ENCODE measurements at regions not wholly inside any gene's neighbourhood (a gene's known extent, or its start where the extent isn't known, plus 50 kb on each side); places are given as distances from the start of the nearest gene placed in this dataset.

GRCh38 chr6:134117409-134117808, 65.0 kb upstream of the SLC2A12 start:
- no peak for DNase-seq

DNA sequence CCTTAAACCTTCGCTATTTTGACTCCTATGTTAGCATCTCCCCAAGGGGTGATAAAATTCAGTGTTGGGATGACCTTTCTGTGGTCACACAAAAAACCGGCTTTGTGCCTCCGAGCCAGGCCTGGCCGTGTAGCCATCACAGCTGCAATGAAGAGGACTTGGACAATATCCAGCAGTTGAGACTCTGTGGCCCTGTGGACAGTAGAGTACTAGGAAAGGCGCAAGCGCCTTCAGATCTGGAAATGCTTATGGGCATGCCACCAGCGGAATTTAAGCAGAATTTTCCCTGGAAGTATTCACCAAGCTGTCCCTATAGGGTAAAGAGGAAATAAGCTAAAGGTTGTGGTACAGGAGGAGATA, 63.3 kb upstream of the SLC2A12 start:
- no peak for DNase-seq

DNA sequence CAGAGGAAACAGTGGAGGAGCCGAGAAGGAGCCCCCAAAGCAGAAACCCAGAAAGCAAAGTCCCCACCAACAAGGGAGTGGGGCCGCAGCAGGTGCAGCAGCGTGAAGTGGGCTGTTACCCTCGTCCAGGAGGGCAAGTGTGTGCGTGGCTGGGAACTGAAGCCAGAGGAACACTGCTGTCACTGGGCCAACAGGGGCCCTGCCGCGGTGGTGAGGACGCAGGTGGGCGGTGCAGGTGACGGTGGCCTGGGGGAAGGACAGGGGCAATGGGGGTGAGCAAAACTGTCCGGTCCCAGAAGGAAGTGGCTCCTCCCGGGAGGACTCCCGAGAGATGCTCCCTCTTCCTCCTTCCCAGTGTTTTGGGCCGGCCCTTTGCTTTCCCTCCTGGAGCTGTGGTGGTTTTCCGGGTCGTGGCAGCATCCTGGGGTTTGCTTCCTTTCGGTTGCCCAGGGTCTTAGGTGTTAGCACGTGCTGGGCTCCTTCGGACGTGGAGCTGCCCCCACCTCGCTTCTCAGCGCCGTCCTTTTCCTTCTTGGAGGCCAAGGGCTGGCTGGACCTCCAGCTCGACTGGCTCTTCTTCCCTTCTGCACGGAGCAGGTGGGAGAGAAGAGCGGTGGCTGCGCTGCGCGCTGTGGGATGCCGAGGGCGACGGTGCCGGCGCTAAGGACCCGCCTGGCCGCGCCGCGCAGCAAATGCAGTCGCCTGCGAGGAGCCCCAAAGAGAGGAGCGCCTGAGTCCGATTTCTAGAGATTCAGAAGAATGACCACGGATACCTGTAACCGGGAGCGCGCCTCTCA, 62.7 kb upstream of the SLC2A12 start:
- no peak for DNase-seq

- no peak for DNase-seq
These were observed 62.1 kb upstream of the SLC2A12 start for GRCh38 chr6:134114489-134114888.

- DNase-seq, result no peak
These were observed 59.3 kb upstream of the SLC2A12 start for GRCh38 chr6:134111726-134112125.

DNA sequence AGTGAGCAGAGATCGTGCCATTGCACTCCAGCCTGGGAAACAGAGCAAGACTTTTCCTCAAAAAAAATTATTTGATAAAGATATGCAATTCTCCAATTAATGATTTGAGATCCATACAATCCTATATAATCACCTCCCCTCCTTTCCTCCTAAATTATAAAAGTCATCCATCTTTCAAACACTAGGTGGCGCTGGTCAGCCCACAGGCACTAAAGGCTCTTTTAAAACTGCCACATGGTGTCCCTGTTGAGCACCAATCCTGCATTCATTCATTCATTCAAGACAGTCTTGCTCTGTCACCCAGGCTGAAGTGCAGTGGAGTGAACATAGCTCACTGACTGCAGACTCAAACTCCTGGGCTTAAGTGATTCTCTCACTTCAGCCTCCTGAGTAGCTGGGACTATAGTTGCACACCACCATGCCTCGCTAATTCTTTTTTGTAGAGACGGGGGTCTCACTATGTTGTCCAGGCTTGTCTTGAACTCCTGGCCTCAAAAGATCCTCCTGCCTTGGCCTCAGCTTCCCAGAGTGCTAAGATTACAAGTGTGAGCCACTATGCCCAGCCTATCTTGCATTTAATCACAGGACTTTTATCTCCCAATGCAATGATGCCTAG, 58.7 kb upstream of the SLC2A12 start:
- peak; percentile 48 for DNase-seq

DNA sequence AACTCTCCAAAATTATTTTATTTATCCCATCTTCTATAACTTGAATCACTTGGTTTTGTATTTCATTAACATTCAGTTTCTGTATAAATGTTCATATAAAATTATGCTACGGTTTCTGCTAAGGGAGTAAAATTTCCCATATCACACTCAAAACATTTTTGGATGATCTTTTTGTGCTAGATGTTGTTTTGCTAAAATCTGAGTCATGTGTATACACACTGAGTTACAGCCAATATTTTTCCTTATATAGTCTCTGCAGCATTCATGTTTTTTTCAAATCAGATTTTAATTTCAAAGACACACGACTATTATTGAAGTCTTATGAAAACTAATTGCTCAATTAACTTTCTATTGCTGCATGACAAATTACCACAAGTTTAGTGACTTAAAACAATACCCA, 54.3 kb upstream of the SLC2A12 start:
- no peak for DNase-seq

- no peak for DNase-seq
These were observed 53.5 kb upstream of the SLC2A12 start for GRCh38 chr6:134105940-134106339.

- DNase-seq, result no peak
These were observed 50.6 kb upstream of the SLC2A12 start for GRCh38 chr6:134103006-134103405.

Measured in 8988T (cell line).